Cardiac muscle cell (in vitro differentiated cells and primary cell): ENCODE measurements at regions not wholly inside any gene's neighbourhood (a gene's known extent, or its start where the extent isn't known, plus 50 kb on each side); places are given as distances from the start of the nearest gene placed in this dataset.
A peak's percentile ranks its signal among the peaks of the same experiment; 100 is the strongest.

ENCODE experiments used
- DNase-seq, 2 donors: peaks; one replicate each; pipeline versions ENCODE4 v3.0.0 to v3.0.0-alpha.2; 2010 to 2017; ENCODE audit warnings: low read depth in 1 of 2, low spot score in 1 of 2
- H3K27ac ChIP-seq: fragments of 200-600 bp; sonication (generic); 2 replicates; pipeline ENCODE4 v1.5.1; 2016
- H3K27me3 ChIP-seq: fragments of 200-600 bp; sonication (generic); 2 replicates; pipeline ENCODE4 v1.6.0; 2016; ENCODE audit warnings: control low read depth
- H3K36me3 ChIP-seq: fragments of 200-600 bp; sonication (generic); 2 replicates; pipeline ENCODE4 v1.5.1; 2016; ENCODE audit warnings: control low read depth
- H3K4me1 ChIP-seq: fragments of 200-600 bp; sonication (generic); 2 replicates; pipeline ENCODE4 v1.8.1; 2017; ENCODE audit warnings: low read depth, mild to moderate bottlenecking, mixed run types
- H3K4me3 ChIP-seq: fragments of 200-600 bp; sonication (generic); 2 replicates; pipeline ENCODE4 v1.5.1; 2016; ENCODE audit warnings: mild to moderate bottlenecking
- H3K9me3 ChIP-seq: fragments of 200-600 bp; sonication (generic); 2 replicates; pipeline ENCODE4 v1.5.1; 2017; ENCODE audit warnings: low read depth, mild to moderate bottlenecking, control low read depth
- TF ChIP-seq, protein P1 (sequence below): IDR thresholded peaks from 2 replicates; pipeline ENCODE4 v1.5.1; 2012; ENCODE audit warnings: low read depth, mild to moderate bottlenecking, low read length

DNA sequence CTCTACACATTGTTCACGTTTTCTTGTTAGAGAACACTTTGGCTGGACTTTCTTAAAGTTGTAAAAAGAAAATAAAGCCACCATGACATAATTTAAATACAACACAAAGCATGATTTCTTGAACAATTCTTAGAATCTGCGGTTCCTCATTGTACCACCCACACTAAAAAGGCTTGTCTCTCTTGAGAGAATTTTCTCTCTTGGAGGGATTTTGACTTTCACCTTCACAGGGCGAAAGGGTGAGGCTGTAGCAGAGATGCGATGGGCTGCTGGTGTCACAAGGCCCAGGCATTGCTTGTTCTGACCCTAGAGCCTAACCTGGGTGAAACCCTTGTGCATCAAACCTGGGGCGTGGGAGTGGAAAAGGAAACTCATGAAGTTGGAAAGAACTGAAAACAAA, 122.7 kb upstream of the RIPOR2 start:
- no peak overlapping the region for H3K4me3 ChIP-seq
- H3K27ac ChIP-seq, result no peak overlapping the region
- no peaks in the 10 kb centered on the region for H3K36me3 ChIP-seq
- DNase-seq, result no peak
- TF ChIP-seq, protein P1, sequence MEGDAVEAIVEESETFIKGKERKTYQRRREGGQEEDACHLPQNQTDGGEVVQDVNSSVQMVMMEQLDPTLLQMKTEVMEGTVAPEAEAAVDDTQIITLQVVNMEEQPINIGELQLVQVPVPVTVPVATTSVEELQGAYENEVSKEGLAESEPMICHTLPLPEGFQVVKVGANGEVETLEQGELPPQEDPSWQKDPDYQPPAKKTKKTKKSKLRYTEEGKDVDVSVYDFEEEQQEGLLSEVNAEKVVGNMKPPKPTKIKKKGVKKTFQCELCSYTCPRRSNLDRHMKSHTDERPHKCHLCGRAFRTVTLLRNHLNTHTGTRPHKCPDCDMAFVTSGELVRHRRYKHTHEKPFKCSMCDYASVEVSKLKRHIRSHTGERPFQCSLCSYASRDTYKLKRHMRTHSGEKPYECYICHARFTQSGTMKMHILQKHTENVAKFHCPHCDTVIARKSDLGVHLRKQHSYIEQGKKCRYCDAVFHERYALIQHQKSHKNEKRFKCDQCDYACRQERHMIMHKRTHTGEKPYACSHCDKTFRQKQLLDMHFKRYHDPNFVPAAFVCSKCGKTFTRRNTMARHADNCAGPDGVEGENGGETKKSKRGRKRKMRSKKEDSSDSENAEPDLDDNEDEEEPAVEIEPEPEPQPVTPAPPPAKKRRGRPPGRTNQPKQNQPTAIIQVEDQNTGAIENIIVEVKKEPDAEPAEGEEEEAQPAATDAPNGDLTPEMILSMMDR, result no peak
- no peaks in the 10 kb centered on the region for H3K27me3 ChIP-seq
- H3K4me1 ChIP-seq, result peaks cover 25% of the 10 kb centered on the region
- no peaks in the 10 kb centered on the region for H3K9me3 ChIP-seq

DNA sequence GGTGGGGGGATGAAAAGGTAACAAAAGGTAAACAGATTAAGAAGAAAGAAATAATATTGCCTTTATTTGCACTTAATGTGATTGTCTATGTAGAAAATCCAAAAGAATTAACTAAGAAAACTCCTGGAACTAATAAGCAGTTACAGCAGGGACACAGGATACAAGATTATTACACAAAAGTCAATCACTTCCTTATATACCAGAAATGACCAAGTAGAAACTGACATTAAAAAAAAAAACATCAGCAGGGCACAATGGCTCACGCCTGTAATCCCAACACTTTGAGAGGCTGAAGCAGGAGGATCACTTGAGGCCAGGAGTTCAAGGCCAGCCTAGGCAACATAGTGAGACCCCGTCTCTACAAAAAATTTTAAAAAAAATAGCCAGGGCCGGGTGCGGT, 123.2 kb upstream of the RIPOR2 start:
- H3K9me3 ChIP-seq, result no peaks in the 10 kb centered on the region
- TF ChIP-seq, protein P1, result no peak
- no peak overlapping the region for H3K27ac ChIP-seq
- no peaks in the 10 kb centered on the region for H3K36me3 ChIP-seq
- no peak overlapping the region for H3K4me3 ChIP-seq
- DNase-seq, result no peak
- peaks cover 23% of the 10 kb centered on the region for H3K4me1 ChIP-seq
- H3K27me3 ChIP-seq, result no peaks in the 10 kb centered on the region

DNA sequence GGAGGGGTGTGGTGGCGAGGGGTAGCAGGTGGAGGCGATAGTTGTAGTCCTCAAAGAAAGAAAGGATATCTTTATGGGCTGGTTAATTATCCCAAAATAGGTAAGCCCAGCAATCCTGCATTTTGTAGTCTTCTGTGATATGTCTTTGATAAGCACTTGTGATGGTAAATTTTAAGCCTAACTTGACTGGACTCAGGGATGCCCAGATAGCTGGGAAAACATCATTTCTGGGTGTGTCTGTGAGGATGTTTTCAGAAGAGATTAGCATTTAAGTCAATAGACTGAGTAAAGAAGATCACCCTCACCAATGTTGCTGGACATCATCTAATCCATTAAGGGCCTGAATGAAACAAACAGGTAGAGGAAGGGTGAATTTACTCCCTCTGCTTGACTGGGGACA, 124.8 kb upstream of the RIPOR2 start:
- TF ChIP-seq, protein P1, result no peak
- Histone ChIP-seq H3K36me3 (no peaks in the 10 kb centered on the region), H3K27me3 (no peaks in the 10 kb centered on the region), H3K4me3 (no peak overlapping the region), H3K4me1 (peaks cover 14% of the 10 kb centered on the region), H3K27ac (peak overlapping the region; percentile 16), H3K9me3 (no peaks in the 10 kb centered on the region)
- DNase-seq, result no peak

DNA sequence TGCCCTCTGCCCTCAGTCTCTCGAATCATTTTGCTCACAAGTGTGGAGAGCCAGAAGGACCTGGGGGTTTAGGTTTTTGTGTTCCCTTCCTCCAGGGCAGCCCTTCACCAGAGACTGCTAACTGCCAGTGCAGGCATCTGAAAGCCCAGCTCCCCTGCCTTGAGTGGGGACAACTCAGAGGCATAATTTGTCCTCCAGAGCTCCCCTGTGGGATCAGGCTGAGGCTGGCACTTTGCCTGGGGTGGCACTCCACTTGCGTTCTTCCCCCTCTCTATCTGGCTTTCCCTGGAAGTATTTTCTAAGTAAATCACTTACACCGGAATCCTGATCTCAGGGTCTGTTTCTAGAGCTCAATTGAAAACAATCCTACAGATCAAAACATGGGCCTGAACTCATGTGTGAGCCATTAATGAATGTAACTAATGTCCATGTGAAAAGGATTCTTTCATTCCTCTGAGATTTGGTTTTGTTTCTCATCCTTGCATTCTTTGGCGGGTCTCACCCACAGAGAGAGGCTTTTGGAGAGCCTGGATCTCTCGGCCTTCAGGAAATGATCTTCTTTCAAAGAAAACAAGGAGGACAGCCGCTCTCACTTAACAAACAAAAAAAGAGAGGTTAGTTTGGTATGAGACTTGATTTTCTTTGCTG, 125.7 kb upstream of the RIPOR2 start:
- Histone ChIP-seq H3K27ac (no peak overlapping the region), H3K4me3 (no peak overlapping the region), H3K36me3 (no peaks in the 10 kb centered on the region), H3K9me3 (no peaks in the 10 kb centered on the region), H3K27me3 (no peaks in the 10 kb centered on the region), H3K4me1 (peaks cover 14% of the 10 kb centered on the region)
- TF ChIP-seq, protein P1, result no peak
- no peak for DNase-seq

DNA sequence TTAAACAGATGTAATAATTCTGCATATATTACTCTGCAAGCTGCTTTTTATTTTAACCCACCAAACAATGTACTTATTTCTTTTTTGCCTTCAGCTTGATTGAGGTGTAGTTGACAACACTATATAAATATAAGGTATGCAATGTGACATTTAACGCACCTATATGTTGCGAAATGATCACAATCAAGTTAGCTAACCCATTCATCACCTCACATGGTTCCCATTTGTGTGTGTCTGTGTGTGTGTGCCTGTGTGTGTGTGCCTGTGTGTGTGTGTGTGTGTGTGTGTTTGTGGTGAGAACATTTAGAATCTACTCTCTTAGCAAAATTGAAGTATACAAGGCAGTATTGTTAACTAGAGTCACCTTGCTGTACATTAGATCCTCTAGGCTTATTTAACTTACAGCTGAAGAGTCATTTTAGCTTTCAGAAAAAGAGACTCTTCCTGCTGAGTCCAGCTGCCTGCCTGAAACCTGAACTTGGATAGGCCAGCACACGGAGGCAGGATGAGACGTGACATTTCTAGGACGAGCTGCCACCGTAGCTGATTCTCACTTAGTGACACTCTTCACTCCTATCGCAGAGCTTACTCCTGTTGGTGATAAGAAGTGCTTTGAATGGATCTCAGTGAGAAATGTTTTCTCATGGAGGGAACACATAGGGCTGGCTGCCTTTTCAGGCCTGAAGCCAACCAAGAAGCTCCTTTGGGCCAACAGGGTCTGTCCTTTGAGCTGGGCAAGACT, 126.5 kb upstream of the RIPOR2 start:
- TF ChIP-seq, protein P1, result no peak
- H3K27me3 ChIP-seq, result no peaks in the 10 kb centered on the region
- H3K27ac ChIP-seq, result peak overlapping the region; percentile 67
- H3K9me3 ChIP-seq, result no peaks in the 10 kb centered on the region
- peaks cover 14% of the 10 kb centered on the region for H3K4me1 ChIP-seq
- no peaks in the 10 kb centered on the region for H3K36me3 ChIP-seq
- DNase-seq, result peak in 1 of 2 donors; percentile 71
- H3K4me3 ChIP-seq, result no peak overlapping the region
